ENCODE measurements at regions not wholly inside any gene's neighbourhood (a gene's known extent, or its start where the extent isn't known, plus 50 kb on each side); places are given as distances from the start of the nearest gene placed in this dataset.

DNA sequence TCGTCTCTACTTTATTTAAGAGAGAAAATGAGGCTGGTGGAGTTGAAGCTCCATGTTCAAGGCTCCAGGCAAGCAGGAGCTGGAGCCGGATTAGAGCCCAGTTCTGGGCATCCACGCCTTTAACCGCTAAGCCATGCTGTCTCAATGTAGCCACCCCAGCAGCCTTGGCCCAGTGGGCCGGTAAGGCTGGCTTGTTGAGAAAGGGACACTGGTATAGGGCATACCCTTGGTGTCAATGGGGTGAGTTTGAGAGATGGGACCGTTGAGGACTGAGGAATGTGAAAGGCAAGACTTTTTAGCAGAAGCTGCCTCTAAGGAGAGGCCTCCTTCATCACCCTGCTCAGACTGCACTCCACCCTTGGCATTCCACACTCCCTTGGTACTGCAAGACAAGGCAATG is 147.4 kb downstream of the CYLD start:
- TF ChIP-seq CTCF (IDR thresholded peaks at IDR 0.05; ENCODE audit: low read depth, low read length) (no peak), EZH2phosphoT487 (IDR thresholded peaks at IDR 0.05; ENCODE audit: low read depth) (no peak)
